Fibroblast of lung (primary cell): ENCODE measurements at regions not wholly inside any gene's neighbourhood (a gene's known extent, or its start where the extent isn't known, plus 50 kb on each side); places are given as distances from the start of the nearest gene placed in this dataset.

Source experiments
- DNase-seq, 2 donors: peaks; one replicate each; pipeline versions ENCODE4 v3.0.0 to v3.0.0-alpha.2; 2010; ENCODE audit warnings: low read depth in 2 of 2
- H2AFZ ChIP-seq: 2 replicates; pipeline ENCODE4 v1.5.1; 2012; ENCODE audit warnings: low read length, control low read depth, inconsistent platforms
- H3K27ac ChIP-seq: 2 replicates; pipeline ENCODE4 v1.5.1; 2011; ENCODE audit warnings: low read length, control low read depth; ENCODE audit not compliant: insufficient read depth
- H3K27me3 ChIP-seq: 2 replicates; pipeline ENCODE4 v1.5.1; 2011; ENCODE audit warnings: mild to moderate bottlenecking, low read length; ENCODE audit not compliant: control insufficient read depth, insufficient read depth
- H3K36me3 ChIP-seq: 2 replicates; pipeline ENCODE4 v1.5.1; 2011; ENCODE audit warnings: low read length; ENCODE audit not compliant: control insufficient read depth, insufficient read depth
- H3K4me1 ChIP-seq: 2 replicates; pipeline ENCODE4 v1.5.1; 2011; ENCODE audit warnings: low read length; ENCODE audit not compliant: control insufficient read depth, insufficient read depth; ENCODE audit errors: extremely low read depth
- H3K4me2 ChIP-seq: 2 replicates; pipeline ENCODE4 v1.5.1; 2011; ENCODE audit warnings: low read length, control low read depth; ENCODE audit not compliant: insufficient read depth; ENCODE audit errors: extremely low read depth
- H3K4me3 ChIP-seq, 4 experiments: fragments of 200-600 bp in 1 of 4; sonication (generic) in 1 of 4; replicated peaks in 1 of 4; 2 replicates each; pipeline ENCODE4 v1.5.1; 2011 to 2016; ENCODE audit warnings: low read length in 4 of 4, low read depth in 3 of 4, mild to moderate bottlenecking in 3 of 4, control low read depth in 2 of 4, inconsistent platforms in 1 of 4, mixed read lengths in 1 of 4; ENCODE audit not compliant: insufficient read depth in 1 of 4; ENCODE audit errors: control extremely low read depth in 1 of 4
- H3K79me2 ChIP-seq: 2 replicates; pipeline ENCODE4 v1.5.1; 2012; ENCODE audit warnings: mild to moderate bottlenecking, low read length, inconsistent platforms; ENCODE audit not compliant: control insufficient read depth, insufficient read depth
- H3K9ac ChIP-seq: 2 replicates; pipeline ENCODE4 v1.5.1; 2011; ENCODE audit warnings: mild to moderate bottlenecking, low read length, control low read depth; ENCODE audit not compliant: insufficient read depth
- H3K9me3 ChIP-seq: 2 replicates; pipeline ENCODE4 v1.5.1; 2012; ENCODE audit warnings: low read depth, low read length; ENCODE audit not compliant: control insufficient read depth, insufficient read depth
- H4K20me1 ChIP-seq: 2 replicates; pipeline ENCODE4 v1.5.1; 2011; ENCODE audit warnings: low read length; ENCODE audit not compliant: control insufficient read depth, insufficient read depth; ENCODE audit errors: extremely low read depth
- CTCF ChIP-seq, 2 donors: IDR thresholded peaks in 1 of 2; conservative IDR thresholded peaks in 1 of 2; 1 replicate in 1 of 2; 2 replicates in 1 of 2; pipeline ENCODE4 v1.5.1; 2011 to 2012; ENCODE audit warnings: low read length in 2 of 2, control low read depth in 1 of 2, inconsistent platforms in 1 of 2, low read depth in 1 of 2, mild to moderate bottlenecking in 1 of 2
- EZH2 ChIP-seq: IDR thresholded peaks from 2 replicates; pipeline ENCODE4 v1.5.1; 2012; ENCODE audit warnings: low read length, control low read depth, mild to moderate bottlenecking; ENCODE audit errors: missing control alignments

DNA sequence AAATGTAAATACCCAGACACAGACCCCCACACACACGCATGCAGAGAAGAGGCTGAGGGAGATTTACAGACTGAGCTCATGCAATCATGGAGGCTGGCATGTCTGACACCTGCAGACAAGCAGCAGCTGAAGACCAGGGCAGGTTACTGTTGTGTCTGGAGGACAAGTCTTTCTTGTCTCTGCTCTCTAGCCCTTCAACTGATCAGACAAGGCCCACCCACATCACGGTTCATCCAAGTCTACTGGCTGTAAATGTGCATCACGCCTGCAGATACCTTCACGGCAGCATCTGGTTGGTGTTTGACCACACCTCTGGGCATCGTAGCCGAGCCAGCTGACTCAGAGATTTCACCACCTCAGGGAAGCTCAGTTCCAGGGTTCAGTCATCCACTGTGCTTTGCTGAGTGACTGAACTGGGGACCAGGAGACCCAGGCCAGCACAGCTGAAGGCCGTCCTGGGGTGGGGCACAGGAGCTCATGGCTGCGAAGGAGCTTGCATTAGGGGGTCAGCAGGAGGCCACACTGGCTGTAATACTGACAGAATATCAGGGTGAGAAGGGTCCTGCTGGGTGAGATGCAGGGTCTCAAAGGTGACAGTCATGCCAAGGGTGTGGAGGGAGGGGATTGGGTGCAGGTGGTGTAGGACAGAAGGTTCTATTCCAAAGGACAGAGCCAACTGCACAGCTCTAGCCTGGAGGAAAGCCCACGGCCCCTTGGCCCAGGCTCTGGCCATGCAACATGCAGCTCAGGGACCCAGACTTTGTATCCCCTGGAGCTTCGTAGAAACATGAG, 304.9 kb downstream of the BRD1 start:
- H2AFZ ChIP-seq = no peak overlapping the region
- no peak overlapping the region for H3K27ac ChIP-seq
- H3K4me1 ChIP-seq = no peaks in the 10 kb centered on the region
- no peaks in the 10 kb centered on the region for H3K27me3 ChIP-seq
- no peak for TF ChIP-seq CTCF (conservative IDR thresholded peaks at IDR 0.05 in 1 of 2, IDR thresholded peaks at IDR 0.05 in 1 of 2; ENCODE audit: low read depth in 1 of 2, low read length in 2 of 2)
- TF ChIP-seq EZH2 = no peak
- H3K79me2 ChIP-seq = no peaks in the 10 kb centered on the region
- H4K20me1 ChIP-seq = no peaks in the 10 kb centered on the region
- no peak overlapping the region for H3K4me3 ChIP-seq
- no peaks in the 10 kb centered on the region for H3K36me3 ChIP-seq
- H3K9ac ChIP-seq = no peak overlapping the region
- H3K9me3 ChIP-seq = peaks cover 5% of the 10 kb centered on the region
- no peak overlapping the region for H3K4me2 ChIP-seq
- DNase-seq = no peak

GRCh38 chr22:49521787-49522224, 305.9 kb downstream of the BRD1 start:
- Histone ChIP-seq H3K9ac (no peak overlapping the region), H3K4me2 (no peak overlapping the region), H3K27me3 (no peaks in the 10 kb centered on the region), H3K79me2 (no peaks in the 10 kb centered on the region), H3K36me3 (no peaks in the 10 kb centered on the region), H4K20me1 (no peaks in the 10 kb centered on the region), H3K27ac (no peak overlapping the region), H3K4me1 (no peaks in the 10 kb centered on the region), H3K9me3 (peaks cover 5% of the 10 kb centered on the region), H3K4me3 (no peak overlapping the region), H2AFZ (no peak overlapping the region)
- TF ChIP-seq EZH2 (no peak), CTCF (conservative IDR thresholded peaks at IDR 0.05 in 1 of 2, IDR thresholded peaks at IDR 0.05 in 1 of 2; ENCODE audit: low read depth in 1 of 2, low read length in 2 of 2) (no peak)
- DNase-seq = no peak

GRCh38 chr22:49519117-49519737, 308.4 kb downstream of the BRD1 start:
- no peak overlapping the region for H3K4me3 ChIP-seq
- no peak overlapping the region for H3K9ac ChIP-seq
- no peaks in the 10 kb centered on the region for H4K20me1 ChIP-seq
- H3K9me3 ChIP-seq = no peaks in the 10 kb centered on the region
- H3K27ac ChIP-seq = no peak overlapping the region
- no peak overlapping the region for H2AFZ ChIP-seq
- no peaks in the 10 kb centered on the region for H3K79me2 ChIP-seq
- no peaks in the 10 kb centered on the region for H3K36me3 ChIP-seq
- no peak for TF ChIP-seq CTCF (conservative IDR thresholded peaks at IDR 0.05 in 1 of 2, IDR thresholded peaks at IDR 0.05 in 1 of 2; ENCODE audit: low read depth in 1 of 2, low read length in 2 of 2)
- no peak for TF ChIP-seq EZH2
- DNase-seq = no peak
- no peaks in the 10 kb centered on the region for H3K4me1 ChIP-seq
- no peak overlapping the region for H3K4me2 ChIP-seq
- no peaks in the 10 kb centered on the region for H3K27me3 ChIP-seq
